Transverse colon (tissue), 3 donors: ENCODE measurements at regions not wholly inside any gene's neighbourhood (a gene's known extent, or its start where the extent isn't known, plus 50 kb on each side); places are given as distances from the start of the nearest gene placed in this dataset.

Experiments used
- POLR2A ChIP-seq: fragments of 450-650 bp; IDR thresholded peaks from one replicate; pipeline ENCODE4 v1.6.1; 2016; ENCODE audit warnings: antibody characterized with exemption, mild to moderate bottlenecking, moderate library complexity
- TF ChIP-seq, protein P1 (sequence below), 5 experiments: fragments of 200-600 bp in 3 of 5; fragments of 450-650 bp in 2 of 5; sonication (generic) in 3 of 5; IDR thresholded peaks; 1 replicate in 2 of 5; 2 replicates in 3 of 5; pipeline ENCODE4 v1.5.1; 2016 to 2017; ENCODE audit warnings: antibody characterized with exemption in 5 of 5, inconsistent platforms in 3 of 5, mild to moderate bottlenecking in 2 of 5, moderate library complexity in 1 of 5

DNA sequence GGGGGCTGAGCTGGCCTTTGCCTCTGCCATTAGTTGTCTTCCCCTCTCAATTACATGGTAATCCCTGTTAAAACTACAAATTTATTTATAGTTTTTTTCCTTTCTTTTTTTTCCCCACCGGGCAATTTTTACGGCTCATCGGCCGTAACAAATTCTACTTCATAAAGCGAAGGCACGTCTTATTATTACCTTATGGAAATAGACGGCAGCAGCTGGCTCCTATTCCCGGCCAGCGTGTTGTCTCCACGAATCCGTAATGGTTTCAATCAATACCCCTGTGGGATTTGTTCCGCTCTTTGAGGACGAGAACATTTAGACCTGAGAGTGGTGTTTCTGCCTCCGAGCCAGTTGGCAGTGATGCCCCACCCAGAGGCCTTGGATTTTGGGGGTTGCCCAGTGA lies 52.4 kb upstream of the IGSF21 start:
- TF ChIP-seq, protein P1, sequence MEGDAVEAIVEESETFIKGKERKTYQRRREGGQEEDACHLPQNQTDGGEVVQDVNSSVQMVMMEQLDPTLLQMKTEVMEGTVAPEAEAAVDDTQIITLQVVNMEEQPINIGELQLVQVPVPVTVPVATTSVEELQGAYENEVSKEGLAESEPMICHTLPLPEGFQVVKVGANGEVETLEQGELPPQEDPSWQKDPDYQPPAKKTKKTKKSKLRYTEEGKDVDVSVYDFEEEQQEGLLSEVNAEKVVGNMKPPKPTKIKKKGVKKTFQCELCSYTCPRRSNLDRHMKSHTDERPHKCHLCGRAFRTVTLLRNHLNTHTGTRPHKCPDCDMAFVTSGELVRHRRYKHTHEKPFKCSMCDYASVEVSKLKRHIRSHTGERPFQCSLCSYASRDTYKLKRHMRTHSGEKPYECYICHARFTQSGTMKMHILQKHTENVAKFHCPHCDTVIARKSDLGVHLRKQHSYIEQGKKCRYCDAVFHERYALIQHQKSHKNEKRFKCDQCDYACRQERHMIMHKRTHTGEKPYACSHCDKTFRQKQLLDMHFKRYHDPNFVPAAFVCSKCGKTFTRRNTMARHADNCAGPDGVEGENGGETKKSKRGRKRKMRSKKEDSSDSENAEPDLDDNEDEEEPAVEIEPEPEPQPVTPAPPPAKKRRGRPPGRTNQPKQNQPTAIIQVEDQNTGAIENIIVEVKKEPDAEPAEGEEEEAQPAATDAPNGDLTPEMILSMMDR (IDR thresholded peaks at IDR 0.05): no peak
- TF ChIP-seq POLR2A: no peak
